ENCODE measurements at regions not wholly inside any gene's neighbourhood (a gene's known extent, or its start where the extent isn't known, plus 50 kb on each side); places are given as distances from the start of the nearest gene placed in this dataset.

DNA sequence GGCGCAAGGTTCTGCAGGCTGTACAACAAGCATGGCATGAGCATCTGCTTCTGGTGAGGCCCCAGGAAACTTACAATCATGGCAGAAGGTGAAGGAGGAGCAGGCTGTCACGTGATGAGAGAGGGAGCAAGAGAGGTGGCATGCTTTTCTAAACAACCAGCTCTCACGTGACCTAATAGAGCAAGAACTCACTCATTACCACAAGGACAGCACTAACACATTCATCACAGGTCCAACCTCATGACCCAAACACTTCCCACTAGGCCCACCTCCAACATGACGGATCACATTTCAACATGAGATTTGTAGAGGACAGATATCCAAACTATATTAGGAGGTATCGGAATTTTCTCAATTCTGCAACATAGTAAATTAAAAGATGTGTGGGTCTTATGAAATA, 108.8 kb upstream of the DLX2 start:
- H3K4me3 ChIP-seq (replicated peaks in 1 of 4; ENCODE audit: control extremely low read depth in 1 of 4, insufficient read depth in 1 of 4, low read depth in 3 of 4, low read length in 4 of 4) = no peak overlapping the region
- no peak overlapping the region for H3K4me2 ChIP-seq (ENCODE audit: extremely low read depth, insufficient read depth, low read length)
- no peaks in the 10 kb centered on the region for H3K9me3 ChIP-seq (ENCODE audit: control insufficient read depth, insufficient read depth, low read depth, low read length)
- DNase-seq (ENCODE audit: low read depth in 2 of 2) = peak in 1 of 2 donors; percentile 64
- H4K20me1 ChIP-seq (ENCODE audit: control insufficient read depth, extremely low read depth, insufficient read depth, low read length) = no peaks in the 10 kb centered on the region
- no peak overlapping the region for H3K9ac ChIP-seq (ENCODE audit: insufficient read depth, low read length)
- no peak for TF ChIP-seq EZH2 (IDR thresholded peaks at IDR 0.05; ENCODE audit: low read length, missing control alignments)
- TF ChIP-seq, protein P1, sequence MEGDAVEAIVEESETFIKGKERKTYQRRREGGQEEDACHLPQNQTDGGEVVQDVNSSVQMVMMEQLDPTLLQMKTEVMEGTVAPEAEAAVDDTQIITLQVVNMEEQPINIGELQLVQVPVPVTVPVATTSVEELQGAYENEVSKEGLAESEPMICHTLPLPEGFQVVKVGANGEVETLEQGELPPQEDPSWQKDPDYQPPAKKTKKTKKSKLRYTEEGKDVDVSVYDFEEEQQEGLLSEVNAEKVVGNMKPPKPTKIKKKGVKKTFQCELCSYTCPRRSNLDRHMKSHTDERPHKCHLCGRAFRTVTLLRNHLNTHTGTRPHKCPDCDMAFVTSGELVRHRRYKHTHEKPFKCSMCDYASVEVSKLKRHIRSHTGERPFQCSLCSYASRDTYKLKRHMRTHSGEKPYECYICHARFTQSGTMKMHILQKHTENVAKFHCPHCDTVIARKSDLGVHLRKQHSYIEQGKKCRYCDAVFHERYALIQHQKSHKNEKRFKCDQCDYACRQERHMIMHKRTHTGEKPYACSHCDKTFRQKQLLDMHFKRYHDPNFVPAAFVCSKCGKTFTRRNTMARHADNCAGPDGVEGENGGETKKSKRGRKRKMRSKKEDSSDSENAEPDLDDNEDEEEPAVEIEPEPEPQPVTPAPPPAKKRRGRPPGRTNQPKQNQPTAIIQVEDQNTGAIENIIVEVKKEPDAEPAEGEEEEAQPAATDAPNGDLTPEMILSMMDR (conservative IDR thresholded peaks at IDR 0.05 in 1 of 2, IDR thresholded peaks at IDR 0.05 in 1 of 2; ENCODE audit: low read depth in 1 of 2, low read length in 2 of 2) = no peak
- no peak overlapping the region for H2AFZ ChIP-seq (ENCODE audit: low read length)
- H3K79me2 ChIP-seq (ENCODE audit: control insufficient read depth, insufficient read depth, low read length) = no peaks in the 10 kb centered on the region
- no peaks in the 10 kb centered on the region for H3K36me3 ChIP-seq (ENCODE audit: control insufficient read depth, insufficient read depth, low read length)
- no peak overlapping the region for H3K27ac ChIP-seq (ENCODE audit: insufficient read depth, low read length)
- H3K27me3 ChIP-seq (ENCODE audit: control insufficient read depth, insufficient read depth, low read length) = no peaks in the 10 kb centered on the region
- peaks cover 8% of the 10 kb centered on the region for H3K4me1 ChIP-seq (ENCODE audit: control insufficient read depth, extremely low read depth, insufficient read depth, low read length)

DNA sequence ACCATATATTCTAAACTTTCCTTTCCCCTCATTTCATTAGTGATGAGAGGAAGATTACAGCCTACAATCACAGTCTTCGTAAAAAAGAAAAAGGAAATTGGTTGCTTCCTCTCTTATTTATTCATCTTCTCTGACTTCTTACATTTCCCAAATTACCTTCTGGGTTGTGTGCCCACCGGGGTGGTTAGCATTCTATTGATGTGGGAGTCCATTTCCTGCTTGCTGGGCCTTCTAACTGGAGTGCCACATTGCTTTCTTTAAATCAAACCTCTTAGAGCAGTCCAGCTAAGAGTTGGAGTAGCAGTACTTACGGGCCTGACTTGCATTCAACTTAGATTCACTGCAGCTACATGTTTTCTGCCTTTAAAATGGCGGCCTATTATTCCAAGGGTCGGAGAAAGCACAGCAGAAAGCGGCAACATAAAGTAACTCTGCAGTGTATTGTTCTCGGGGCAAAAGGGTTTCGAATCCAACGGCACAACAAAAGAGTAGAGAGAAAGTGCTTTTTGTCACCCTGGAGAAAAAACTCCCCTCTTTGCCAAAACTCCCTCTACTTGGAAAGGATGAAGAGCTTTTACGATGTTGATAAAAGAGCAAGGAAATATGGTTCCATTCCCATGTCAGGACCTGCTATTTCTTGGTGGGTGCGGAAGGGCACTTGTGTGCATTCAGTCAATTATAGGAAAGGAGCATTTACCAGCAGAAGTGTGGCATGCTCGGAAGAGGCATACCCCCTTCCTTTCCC, 110.6 kb upstream of the DLX2 start:
- Histone ChIP-seq H3K9ac (ENCODE audit: insufficient read depth, low read length) (no peak overlapping the region), H3K4me1 (ENCODE audit: control insufficient read depth, extremely low read depth, insufficient read depth, low read length) (peaks cover 2% of the 10 kb centered on the region), H3K36me3 (ENCODE audit: control insufficient read depth, insufficient read depth, low read length) (no peaks in the 10 kb centered on the region), H3K27me3 (ENCODE audit: control insufficient read depth, insufficient read depth, low read length) (no peaks in the 10 kb centered on the region), H3K4me3 (replicated peaks in 1 of 4; ENCODE audit: control extremely low read depth in 1 of 4, insufficient read depth in 1 of 4, low read depth in 3 of 4, low read length in 4 of 4) (no peak overlapping the region), H3K79me2 (ENCODE audit: control insufficient read depth, insufficient read depth, low read length) (no peaks in the 10 kb centered on the region), H3K4me2 (ENCODE audit: extremely low read depth, insufficient read depth, low read length) (no peak overlapping the region), H4K20me1 (ENCODE audit: control insufficient read depth, extremely low read depth, insufficient read depth, low read length) (no peaks in the 10 kb centered on the region), H3K9me3 (ENCODE audit: control insufficient read depth, insufficient read depth, low read depth, low read length) (no peaks in the 10 kb centered on the region), H3K27ac (ENCODE audit: insufficient read depth, low read length) (no peak overlapping the region), H2AFZ (ENCODE audit: low read length) (no peak overlapping the region)
- no peak for DNase-seq (ENCODE audit: low read depth in 2 of 2)
- TF ChIP-seq, protein P1 (conservative IDR thresholded peaks at IDR 0.05 in 1 of 2, IDR thresholded peaks at IDR 0.05 in 1 of 2; ENCODE audit: low read depth in 1 of 2, low read length in 2 of 2) = no peak
- TF ChIP-seq EZH2 (IDR thresholded peaks at IDR 0.05; ENCODE audit: low read length, missing control alignments) = no peak

DNA sequence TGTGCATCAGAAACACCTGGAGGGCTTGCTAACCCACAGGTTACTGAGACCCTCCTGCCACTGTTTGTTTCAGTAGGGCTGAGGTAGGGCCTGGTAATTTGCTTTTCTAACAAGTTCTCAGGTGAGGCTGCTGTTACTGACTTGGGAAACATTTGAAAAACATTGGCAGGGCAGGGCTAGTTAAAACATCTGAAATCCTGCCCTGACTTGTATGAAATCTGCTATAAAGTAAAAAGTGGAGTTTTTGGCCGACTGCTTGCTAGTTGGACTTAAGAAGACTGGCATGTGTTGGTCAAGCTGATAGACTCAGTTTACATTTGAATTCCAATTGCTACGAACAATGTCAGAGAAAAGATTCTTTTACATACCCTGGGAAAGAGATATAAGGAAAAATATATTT, 111.6 kb upstream of the DLX2 start:
- no peak for DNase-seq (ENCODE audit: low read depth in 2 of 2)
- no peaks in the 10 kb centered on the region for H3K79me2 ChIP-seq (ENCODE audit: control insufficient read depth, insufficient read depth, low read length)
- H2AFZ ChIP-seq (ENCODE audit: low read length) = no peak overlapping the region
- no peak for TF ChIP-seq EZH2 (IDR thresholded peaks at IDR 0.05; ENCODE audit: low read length, missing control alignments)
- TF ChIP-seq, protein P1 (conservative IDR thresholded peaks at IDR 0.05 in 1 of 2, IDR thresholded peaks at IDR 0.05 in 1 of 2; ENCODE audit: low read depth in 1 of 2, low read length in 2 of 2) = no peak
- no peaks in the 10 kb centered on the region for H3K9me3 ChIP-seq (ENCODE audit: control insufficient read depth, insufficient read depth, low read depth, low read length)
- no peaks in the 10 kb centered on the region for H3K4me1 ChIP-seq (ENCODE audit: control insufficient read depth, extremely low read depth, insufficient read depth, low read length)
- H3K27me3 ChIP-seq (ENCODE audit: control insufficient read depth, insufficient read depth, low read length) = no peaks in the 10 kb centered on the region
- H4K20me1 ChIP-seq (ENCODE audit: control insufficient read depth, extremely low read depth, insufficient read depth, low read length) = no peaks in the 10 kb centered on the region
- H3K27ac ChIP-seq (ENCODE audit: insufficient read depth, low read length) = no peak overlapping the region
- no peak overlapping the region for H3K9ac ChIP-seq (ENCODE audit: insufficient read depth, low read length)
- H3K4me2 ChIP-seq (ENCODE audit: extremely low read depth, insufficient read depth, low read length) = no peak overlapping the region
- no peak overlapping the region for H3K4me3 ChIP-seq (replicated peaks in 1 of 4; ENCODE audit: control extremely low read depth in 1 of 4, insufficient read depth in 1 of 4, low read depth in 3 of 4, low read length in 4 of 4)
- no peaks in the 10 kb centered on the region for H3K36me3 ChIP-seq (ENCODE audit: control insufficient read depth, insufficient read depth, low read length)
